IMR-90 (cell line): ENCODE measurements at regions not wholly inside any gene's neighbourhood (a gene's known extent, or its start where the extent isn't known, plus 50 kb on each side); places are given as distances from the start of the nearest gene placed in this dataset.

Experiments
- ATAC-seq: fragments of 200-7000 bp; cut with Tn5 transposase; 2 replicates; pipeline ENCODE4 v1.9.1; 2020; ENCODE audit warnings: low read depth, mild to moderate bottlenecking, moderate library complexity
- BruUV-seq: library from RNA; stranded (reverse); fragments of 400-500 nt; replicated peaks from 2 replicates; lab custom pipeline; 2021; lab: Mats Ljungman, UMichigan
- CTCF ChIA-PET: fragments of 300-600 bp; formaldehyde crosslinking; extraction: SDS; loops from one replicate; lab custom pipeline; 2021; ENCODE audit warnings: antibody characterized with exemption; lab: Yijun Ruan, JAX
- POLR2A ChIA-PET: fragments of 300-600 bp; sonication (Branson Sonifier 250); formaldehyde crosslinking; loops from one replicate; lab custom pipeline; 2022; ENCODE audit warnings: antibody characterized with exemption; ENCODE audit not compliant: unreplicated experiment; lab: Charles Lee
- DNase-seq: peaks from one replicate; pipeline ENCODE4 v3.0.0; 2013
- H2AFZ ChIP-seq: replicated peaks from 2 replicates; pipeline ENCODE3; 2013; ENCODE audit warnings: low read length, mild to moderate bottlenecking; ENCODE audit not compliant: poor library complexity
- H2AK5ac ChIP-seq: 2 replicates; pipeline ENCODE4 v1.6.1; 2013; ENCODE audit warnings: low read depth, low read length, inconsistent platforms
- H2AK9ac ChIP-seq: replicated peaks from 2 replicates; pipeline ENCODE3; 2013; ENCODE audit warnings: mild to moderate bottlenecking, low read depth, low read length, moderate library complexity; ENCODE audit not compliant: poor library complexity
- H2BK120ac ChIP-seq: 2 replicates; pipeline ENCODE4 v1.6.1; 2013; ENCODE audit warnings: low read depth, low read length, inconsistent platforms
- H2BK15ac ChIP-seq: 3 replicates; pipeline ENCODE4 v1.6.1; 2013; ENCODE audit warnings: low read depth, low read length, inconsistent platforms
- H2BK20ac ChIP-seq: 2 replicates; pipeline ENCODE4 v1.6.1; 2013; ENCODE audit warnings: low read depth, mild to moderate bottlenecking, inconsistent platforms, low read length, moderate library complexity
- H2BK5ac ChIP-seq: 2 replicates; pipeline ENCODE4 v1.6.1; 2013; ENCODE audit warnings: mild to moderate bottlenecking, low read depth, low read length, inconsistent platforms; ENCODE audit not compliant: poor library complexity, severe bottlenecking
- H3K14ac ChIP-seq: replicated peaks from 2 replicates; pipeline ENCODE4 v1.6.1; 2013; ENCODE audit warnings: low read depth, low read length, inconsistent platforms
- H3K18ac ChIP-seq: 2 replicates; pipeline ENCODE4 v1.6.1; 2013; ENCODE audit warnings: low read depth, low read length, control low read depth
- H3K23ac ChIP-seq: 2 replicates; pipeline ENCODE4 v1.6.1; 2013; ENCODE audit warnings: low read depth, low read length, inconsistent platforms
- H3K27ac ChIP-seq: 2 replicates; pipeline ENCODE4 v1.5.1; 2013; ENCODE audit warnings: mild to moderate bottlenecking, control low read depth, low read length; ENCODE audit not compliant: insufficient read depth
- H3K27me3 ChIP-seq: 2 replicates; pipeline ENCODE4 v1.6.1; 2013; ENCODE audit warnings: low read length; ENCODE audit not compliant: control insufficient read depth, insufficient read depth
- H3K36me3 ChIP-seq: 2 replicates; pipeline ENCODE4 v1.6.1; 2013; ENCODE audit warnings: low read length, mixed read lengths; ENCODE audit not compliant: control insufficient read depth, insufficient read depth
- H3K4ac ChIP-seq: 2 replicates; pipeline ENCODE4 v1.6.1; 2013; ENCODE audit warnings: low read depth, low read length, inconsistent platforms
- H3K4me1 ChIP-seq: 2 replicates; pipeline ENCODE4 v1.6.1; 2013; ENCODE audit warnings: low read length, mixed read lengths; ENCODE audit not compliant: control insufficient read depth, insufficient read depth
- H3K4me2 ChIP-seq: 2 replicates; pipeline ENCODE4 v1.6.1; 2013; ENCODE audit warnings: low read depth, mild to moderate bottlenecking, control low read depth, low read length, moderate library complexity
- H3K4me3 ChIP-seq: 2 replicates; pipeline ENCODE4 v1.5.1; 2013; ENCODE audit warnings: low read depth, mild to moderate bottlenecking, control low read depth, low read length, moderate library complexity; ENCODE audit not compliant: insufficient read depth
- H3K56ac ChIP-seq: 2 replicates; pipeline ENCODE4 v1.6.1; 2013; ENCODE audit warnings: low read length, inconsistent platforms; ENCODE audit not compliant: insufficient read depth; ENCODE audit errors: extremely low read depth
- H3K79me1 ChIP-seq, 2 experiments: 2 replicates each; pipeline ENCODE4 v1.6.1; 2013; ENCODE audit warnings: low read length in 2 of 2, inconsistent platforms in 1 of 2, low read depth in 1 of 2
- H3K9ac ChIP-seq: 2 replicates; pipeline ENCODE4 v1.6.1; 2013; ENCODE audit warnings: low read depth, low read length, control low read depth
- H3K9me1 ChIP-seq: 2 replicates; pipeline ENCODE4 v1.6.1; 2013; ENCODE audit warnings: low read length, inconsistent platforms; ENCODE audit not compliant: insufficient read depth
- H3K9me3 ChIP-seq: 2 replicates; pipeline ENCODE4 v1.6.1; 2013; ENCODE audit warnings: low read length; ENCODE audit not compliant: control insufficient read depth, insufficient read depth
- H4K20me1 ChIP-seq: 2 replicates; pipeline ENCODE4 v1.6.1; 2013; ENCODE audit warnings: low read length, inconsistent platforms; ENCODE audit not compliant: insufficient read depth
- H4K5ac ChIP-seq: 2 replicates; pipeline ENCODE4 v1.6.1; 2013; ENCODE audit warnings: mild to moderate bottlenecking, low read depth, low read length, control low read depth
- H4K8ac ChIP-seq, 2 experiments: 2 replicates each; pipeline ENCODE4 v1.6.1; 2013; ENCODE audit warnings: low read depth in 2 of 2, low read length in 2 of 2, control low read depth in 1 of 2, inconsistent platforms in 1 of 2
- H4K91ac ChIP-seq: 2 replicates; pipeline ENCODE4 v1.6.1; 2013; ENCODE audit warnings: low read depth, low read length, inconsistent platforms; ENCODE audit not compliant: insufficient read depth
- FOS ChIP-seq: fragments of 150-350 bp; IDR thresholded peaks from 2 replicates; pipeline ENCODE4 v1.6.1; 2016; ENCODE audit warnings: low read depth, low read length
- MAZ ChIP-seq: IDR thresholded peaks from 2 replicates; pipeline ENCODE4 v1.6.1; 2012; ENCODE audit warnings: low read depth, mild to moderate bottlenecking, low read length, improper control_type of control experiment, moderate library complexity, borderline replicate concordance
- MXI1 ChIP-seq: IDR thresholded peaks from 2 replicates; pipeline ENCODE4 v1.6.1; 2012; ENCODE audit warnings: low read depth, mild to moderate bottlenecking, low read length, moderate library complexity, borderline replicate concordance
- NFE2L2 ChIP-seq: fragments of 150-350 bp; IDR thresholded peaks from 2 replicates; pipeline ENCODE4 v1.6.1; 2016; ENCODE audit warnings: low read depth, mild to moderate bottlenecking, low read length
- WGBS, 2 experiments: methylation state at CpG; one replicate each; pipeline versions ENCODE4 v1.1.5 to v1.1.7; 2013; ENCODE audit warnings: missing lambda C conversion rate in 2 of 2; ENCODE audit not compliant: insufficient read length in 1 of 2; ENCODE audit errors: extremely low coverage in 2 of 2; 5-methylcytosine and 5-hydroxymethylcytosine counted together
- dilution Hi-C: fragments of 300-500 bp; cut with HindIII; formaldehyde crosslinking; loops from one replicate; pipeline ENCODE4 v1.14.3; 2018; ENCODE audit warnings: low sequenced_read_pairs; ENCODE audit not compliant: unreplicated experiment
- in situ Hi-C: fragments of 300-500 bp; cut with MboI; formaldehyde crosslinking; loops from 3 replicates; pipeline ENCODE4 v1.14.3; 2019; ENCODE audit warnings: low sequenced_read_pairs, inconsistent platforms, mixed read lengths
- intact Hi-C: fragments of 100-400 bp; cut with micrococcal nuclease; formaldehyde crosslinking; loops from 2 replicates; pipeline ENCODE4 v1.10.0; 2022
- TF ChIP-seq, protein P1 (sequence below): conservative IDR thresholded peaks from 2 replicates; pipeline ENCODE4 v1.5.1; 2012; ENCODE audit warnings: mild to moderate bottlenecking, low read depth, low read length, improper control_type of control experiment
- TF ChIP-seq, protein P2 (sequence below): fragments of 150-350 bp; IDR thresholded peaks from 2 replicates; pipeline ENCODE4 v1.6.1; 2016; ENCODE audit warnings: low read depth, mild to moderate bottlenecking, low read length, moderate library complexity, borderline replicate concordance

DNA sequence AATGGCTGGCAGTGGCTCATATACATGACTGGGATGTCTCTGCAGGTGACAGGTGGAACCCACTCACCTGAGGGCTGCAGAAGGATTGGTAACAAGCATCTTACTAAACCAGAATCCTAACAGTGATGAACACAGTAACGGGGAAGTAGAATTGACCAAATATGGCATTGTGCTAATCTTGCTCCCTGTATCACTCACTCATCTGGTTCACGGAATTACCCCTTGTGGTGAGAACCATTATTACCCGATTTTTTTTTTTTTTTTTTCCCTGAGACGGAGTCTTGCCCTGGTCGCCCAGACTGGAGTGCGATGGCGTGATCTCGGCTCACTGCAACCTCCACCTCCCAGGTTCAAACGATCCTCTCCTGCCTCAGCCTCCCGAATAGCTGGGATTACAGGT is 69.5 kb downstream of the PTPRS start:
- Histone ChIP-seq H3K79me1 (no peaks in the 10 kb centered on the region; a peak in 1 of 4 replicates), H2AFZ (peak overlapping the region; percentile 11), H3K14ac (no peak overlapping the region), H3K56ac (no peak overlapping the region), H4K20me1 (no peaks in the 10 kb centered on the region), H2BK20ac (no peak overlapping the region), H2BK15ac (no peak overlapping the region), H4K5ac (no peak overlapping the region), H2BK120ac (no peak overlapping the region), H2AK5ac (no peak overlapping the region), H3K4me3 (no peak overlapping the region), H3K4ac (no peak overlapping the region), H3K9ac (no peak overlapping the region), H3K4me1 (no peaks in the 10 kb centered on the region), H2AK9ac (no peak overlapping the region), H2BK5ac (no peak overlapping the region), H4K91ac (no peak overlapping the region), H3K18ac (no peak overlapping the region), H3K36me3 (peaks cover 45% of the 10 kb centered on the region), H3K27me3 (no peaks in the 10 kb centered on the region), H3K23ac (no peak overlapping the region), H3K27ac (no peak overlapping the region), H3K9me1 (peaks cover 9% of the 10 kb centered on the region), H3K9me3 (no peaks in the 10 kb centered on the region), H4K8ac (no peak overlapping the region), H3K4me2 (no peak overlapping the region)
- TF ChIP-seq FOS (no peak), MAZ (no peak), NFE2L2 (no peak), MXI1 (no peak)
- TF ChIP-seq, protein P1, sequence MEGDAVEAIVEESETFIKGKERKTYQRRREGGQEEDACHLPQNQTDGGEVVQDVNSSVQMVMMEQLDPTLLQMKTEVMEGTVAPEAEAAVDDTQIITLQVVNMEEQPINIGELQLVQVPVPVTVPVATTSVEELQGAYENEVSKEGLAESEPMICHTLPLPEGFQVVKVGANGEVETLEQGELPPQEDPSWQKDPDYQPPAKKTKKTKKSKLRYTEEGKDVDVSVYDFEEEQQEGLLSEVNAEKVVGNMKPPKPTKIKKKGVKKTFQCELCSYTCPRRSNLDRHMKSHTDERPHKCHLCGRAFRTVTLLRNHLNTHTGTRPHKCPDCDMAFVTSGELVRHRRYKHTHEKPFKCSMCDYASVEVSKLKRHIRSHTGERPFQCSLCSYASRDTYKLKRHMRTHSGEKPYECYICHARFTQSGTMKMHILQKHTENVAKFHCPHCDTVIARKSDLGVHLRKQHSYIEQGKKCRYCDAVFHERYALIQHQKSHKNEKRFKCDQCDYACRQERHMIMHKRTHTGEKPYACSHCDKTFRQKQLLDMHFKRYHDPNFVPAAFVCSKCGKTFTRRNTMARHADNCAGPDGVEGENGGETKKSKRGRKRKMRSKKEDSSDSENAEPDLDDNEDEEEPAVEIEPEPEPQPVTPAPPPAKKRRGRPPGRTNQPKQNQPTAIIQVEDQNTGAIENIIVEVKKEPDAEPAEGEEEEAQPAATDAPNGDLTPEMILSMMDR = peak; percentile 25; the same call in 1 of the 2 replicates
- TF ChIP-seq, protein P2, sequence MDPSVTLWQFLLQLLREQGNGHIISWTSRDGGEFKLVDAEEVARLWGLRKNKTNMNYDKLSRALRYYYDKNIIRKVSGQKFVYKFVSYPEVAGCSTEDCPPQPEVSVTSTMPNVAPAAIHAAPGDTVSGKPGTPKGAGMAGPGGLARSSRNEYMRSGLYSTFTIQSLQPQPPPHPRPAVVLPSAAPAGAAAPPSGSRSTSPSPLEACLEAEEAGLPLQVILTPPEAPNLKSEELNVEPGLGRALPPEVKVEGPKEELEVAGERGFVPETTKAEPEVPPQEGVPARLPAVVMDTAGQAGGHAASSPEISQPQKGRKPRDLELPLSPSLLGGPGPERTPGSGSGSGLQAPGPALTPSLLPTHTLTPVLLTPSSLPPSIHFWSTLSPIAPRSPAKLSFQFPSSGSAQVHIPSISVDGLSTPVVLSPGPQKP = no peak
- ChIA-PET POLR2A (no interaction called here), CTCF (no interaction called here)
- in situ Hi-C loops (no loop called here), intact Hi-C loops (no loop called here), dilution Hi-C loops (no loop called here)
- BruUV-seq = no TSS peak
- DNase-seq (no peak), ATAC-seq (no peak)
- 50% methylated on average over 2 of the region's 10 CpGs; no CpG with 5 or more reads in 1 of the 2 experiments for WGBS, 2 experiments
